ENCODE measurements at regions not wholly inside any gene's neighbourhood (a gene's known extent, or its start where the extent isn't known, plus 50 kb on each side); places are given as distances from the start of the nearest gene placed in this dataset.

- DNase-seq (ENCODE audit: low read depth in 2 of 2), result no peak
These were observed 293.6 kb upstream of the ZC3H12C start for GRCh38 chr11:109799604-109800003.

- no peak for DNase-seq (ENCODE audit: low read depth in 2 of 2)
These were observed 288.3 kb upstream of the ZC3H12C start for GRCh38 chr11:109804911-109805310.

- no peak for DNase-seq (ENCODE audit: low read depth in 2 of 2)
These were observed 287.0 kb upstream of the ZC3H12C start for GRCh38 chr11:109806205-109806604.

- DNase-seq (ENCODE audit: low read depth in 2 of 2), result no peak
These were observed 284.6 kb upstream of the ZC3H12C start for GRCh38 chr11:109808569-109808968.

- DNase-seq (ENCODE audit: low read depth in 2 of 2), result no peak
These were observed 278.4 kb upstream of the ZC3H12C start for GRCh38 chr11:109814824-109815223.

- DNase-seq (ENCODE audit: low read depth in 2 of 2), result no peak
These were observed 277.6 kb upstream of the ZC3H12C start for GRCh38 chr11:109815500-109816150.

GRCh38 chr11:109818290-109818689 is 274.9 kb upstream of the ZC3H12C start:
- no peak for DNase-seq (ENCODE audit: low read depth in 2 of 2)

- DNase-seq (ENCODE audit: low read depth in 2 of 2), result no peak
These were observed 273.8 kb upstream of the ZC3H12C start for GRCh38 chr11:109819410-109819809.

- no peak for DNase-seq (ENCODE audit: low read depth in 2 of 2)
These were observed 271.7 kb upstream of the ZC3H12C start for GRCh38 chr11:109821511-109821910.

GRCh38 chr11:109822436-109823102 is 270.6 kb upstream of the ZC3H12C start:
- no peak for DNase-seq (ENCODE audit: low read depth in 2 of 2)

GRCh38 chr11:109828387-109828786 is 264.8 kb upstream of the ZC3H12C start:
- no peak for DNase-seq (ENCODE audit: low read depth in 2 of 2)

GRCh38 chr11:109838026-109838425 is 255.2 kb upstream of the ZC3H12C start:
- no peak for DNase-seq (ENCODE audit: low read depth in 2 of 2)

- no peak for DNase-seq (ENCODE audit: low read depth in 2 of 2)
These were observed 247.8 kb upstream of the ZC3H12C start for GRCh38 chr11:109845437-109845836.

GRCh38 chr11:109847621-109848020 is 245.6 kb upstream of the ZC3H12C start:
- no peak for DNase-seq (ENCODE audit: low read depth in 2 of 2)

- no peak for DNase-seq (ENCODE audit: low read depth in 2 of 2)
These were observed 244.1 kb upstream of the ZC3H12C start for GRCh38 chr11:109849051-109849450.

- no peak for DNase-seq (ENCODE audit: low read depth in 2 of 2)
These were observed 243.2 kb upstream of the ZC3H12C start for GRCh38 chr11:109849946-109850345.

- DNase-seq (ENCODE audit: low read depth in 2 of 2), result no peak
These were observed 241.3 kb upstream of the ZC3H12C start for GRCh38 chr11:109851780-109852390.

- no peak for DNase-seq (ENCODE audit: low read depth in 2 of 2)
These were observed 239.9 kb upstream of the ZC3H12C start for GRCh38 chr11:109853156-109853776.

GRCh38 chr11:109854731-109855130 is 238.5 kb upstream of the ZC3H12C start:
- DNase-seq (ENCODE audit: low read depth in 2 of 2), result no peak

GRCh38 chr11:109856928-109857327 is 236.3 kb upstream of the ZC3H12C start:
- no peak for DNase-seq (ENCODE audit: low read depth in 2 of 2)

GRCh38 chr11:109857637-109858036 is 235.6 kb upstream of the ZC3H12C start:
- no peak for DNase-seq (ENCODE audit: low read depth in 2 of 2)

GRCh38 chr11:109858152-109858551 is 235.0 kb upstream of the ZC3H12C start:
- no peak for DNase-seq (ENCODE audit: low read depth in 2 of 2)
